ENCODE measurements at regions not wholly inside any gene's neighbourhood (a gene's known extent, or its start where the extent isn't known, plus 50 kb on each side); places are given as distances from the start of the nearest gene placed in this dataset.
"Not testable (repeated sequence)": the region's sequence is repeated elsewhere in the genome, so short reads cannot be mapped to it uniquely, and the experiment has no call there.

- DNase-seq = no peak
Observed at GRCh38 chr2:171266102-171266501, 105.4 kb upstream of the TLK1 start.

GRCh38 chr2:171261529-171261928, 100.8 kb upstream of the TLK1 start:
- not testable (repeated sequence) for DNase-seq

- DNase-seq = no peak
Observed at GRCh38 chr2:171260471-171261424, 100.1 kb upstream of the TLK1 start.

GRCh38 chr2:171254666-171255065, 94.0 kb upstream of the TLK1 start:
- no peak for DNase-seq

- DNase-seq = no peak
Observed at GRCh38 chr2:171253900-171254650, 93.4 kb upstream of the TLK1 start.

GRCh38 chr2:171253279-171253678, 92.6 kb upstream of the TLK1 start:
- DNase-seq = no peak

- DNase-seq = no peak
Observed at GRCh38 chr2:171249689-171250088, 89.0 kb upstream of the TLK1 start.

- no peak for DNase-seq
Observed at GRCh38 chr2:171247741-171248662, 87.3 kb upstream of the TLK1 start.

- peak; percentile 29 for DNase-seq
Observed at GRCh38 chr2:171244970-171245782, 84.5 kb upstream of the TLK1 start.

GRCh38 chr2:171244466-171244969, 83.8 kb upstream of the TLK1 start:
- peak; percentile 62 for DNase-seq

- DNase-seq = no peak
Observed at GRCh38 chr2:171241771-171242170, 81.1 kb upstream of the TLK1 start.

GRCh38 chr2:171238946-171239345, 78.3 kb upstream of the TLK1 start:
- no peak for DNase-seq

GRCh38 chr2:171237751-171238505, 77.2 kb upstream of the TLK1 start:
- DNase-seq = no peak

- no peak for DNase-seq
Observed at GRCh38 chr2:171235262-171235881, 74.7 kb upstream of the TLK1 start.

- no peak for DNase-seq
Observed at GRCh38 chr2:171230176-171230575, 69.5 kb upstream of the TLK1 start.

- no peak for DNase-seq
Observed at GRCh38 chr2:171228826-171229225, 68.1 kb upstream of the TLK1 start.

GRCh38 chr2:171227066-171227782, 66.5 kb upstream of the TLK1 start:
- no peak for DNase-seq

- no peak for DNase-seq
Observed at GRCh38 chr2:171226461-171226860, 65.8 kb upstream of the TLK1 start.

GRCh38 chr2:171225989-171226388, 65.3 kb upstream of the TLK1 start:
- DNase-seq = no peak

All from fibroblast of skin of scalp (primary cell).